Adrenal gland (tissue), 5 donors: ENCODE measurements at regions not wholly inside any gene's neighbourhood (a gene's known extent, or its start where the extent isn't known, plus 50 kb on each side); places are given as distances from the start of the nearest gene placed in this dataset.

Experiments used
- CTCF ChIP-seq, 6 experiments: fragments of 450-650 bp in 4 of 6; fragments of 200-600 bp in 2 of 6; sonication (generic) in 1 of 6; IDR thresholded peaks; 1 replicate in 5 of 6; 2 replicates in 1 of 6; pipeline versions ENCODE4 v1.5.1 to v1.8.0; 2016 to 2021; ENCODE audit warnings: antibody characterized with exemption in 6 of 6, mild to moderate bottlenecking in 2 of 6, moderate library complexity in 1 of 6
- POLR2A ChIP-seq, 2 donors: fragments of 450-650 bp; IDR thresholded peaks; one replicate each; pipeline ENCODE4 v1.6.1; 2017; ENCODE audit warnings: antibody characterized with exemption in 2 of 2, mild to moderate bottlenecking in 2 of 2, moderate library complexity in 1 of 2
- donor health status: DM: no; HTN: no; CAD: no.

- TF ChIP-seq CTCF (IDR thresholded peaks at IDR 0.05) (no peak), POLR2A (IDR thresholded peaks at IDR 0.05) (no peak)
These were observed 650.6 kb upstream of the SALL1 start for GRCh38 chr16:51801635-51802034.
